Stimulated activated CD4-positive, alpha-beta T cell treated with anti-CD3 and anti-CD28 coated beads, Interleukin-15, amount 100 ng/mL, for 48 hours (primary cell): ENCODE measurements at regions not wholly inside any gene's neighbourhood (a gene's known extent, or its start where the extent isn't known, plus 50 kb on each side); places are given as distances from the start of the nearest gene placed in this dataset.

Experiments used
- DNase-seq, 2 donors: peaks; one replicate each; pipeline ENCODE4 v3.0.0-alpha.2; 2020; ENCODE audit warnings: low read depth in 2 of 2

DNA sequence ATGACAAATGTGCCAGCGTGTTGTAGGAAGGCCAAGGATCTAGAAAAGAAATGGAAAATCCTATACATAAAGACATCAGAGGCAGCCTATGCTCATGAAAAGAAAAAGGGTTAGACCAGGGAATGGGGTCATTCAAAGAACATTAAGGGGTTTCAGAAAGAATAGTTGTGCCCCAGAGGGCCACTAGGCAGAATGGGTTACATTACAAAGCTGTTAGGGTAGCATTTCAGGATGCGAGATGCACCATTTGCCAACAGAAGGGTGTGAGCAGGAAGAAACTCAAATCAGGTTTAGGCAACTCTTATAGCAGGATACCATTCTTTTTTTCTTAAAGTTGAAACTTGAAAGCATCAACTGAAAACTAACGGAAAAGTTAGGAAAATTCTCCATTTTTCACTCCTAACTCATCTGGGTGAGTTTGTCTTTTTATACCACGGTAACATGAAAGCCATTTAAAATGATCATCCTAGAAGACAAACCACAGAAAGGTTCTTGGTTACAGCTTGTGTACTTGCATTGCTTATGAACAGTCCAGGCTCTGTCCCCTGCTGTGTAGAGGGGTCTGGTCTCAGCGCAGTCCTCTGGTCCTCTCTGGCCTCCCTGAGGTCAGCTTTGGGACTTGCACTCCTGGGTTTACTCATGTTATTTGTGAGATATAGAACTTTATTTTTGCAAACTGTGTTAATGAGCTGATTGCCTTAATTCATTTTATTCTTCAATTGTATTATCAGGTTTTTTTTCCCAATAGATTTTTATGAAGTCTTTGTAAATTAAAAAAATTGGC lies 209.1 kb downstream of the DACT1 start:
- no peak for DNase-seq

DNA sequence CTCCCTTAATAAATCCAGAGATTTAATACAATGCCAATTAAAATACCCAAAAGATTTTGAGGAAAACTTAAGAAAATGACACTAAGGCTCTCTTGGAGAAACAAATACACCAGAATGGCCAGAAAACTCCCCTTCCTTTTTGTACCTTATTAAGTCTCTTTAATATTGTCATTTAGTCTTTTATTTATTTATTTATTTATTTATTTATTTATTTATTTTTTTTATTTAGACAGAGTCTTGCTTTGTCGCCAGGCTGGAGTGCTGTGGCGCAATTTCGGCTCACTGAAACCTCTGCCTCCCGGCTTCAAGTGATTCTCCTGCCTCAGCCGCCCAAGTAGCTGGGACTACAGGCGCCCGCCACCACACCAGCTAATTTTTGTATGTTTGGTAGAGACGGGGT lies 210.6 kb downstream of the DACT1 start:
- no peak for DNase-seq

DNA sequence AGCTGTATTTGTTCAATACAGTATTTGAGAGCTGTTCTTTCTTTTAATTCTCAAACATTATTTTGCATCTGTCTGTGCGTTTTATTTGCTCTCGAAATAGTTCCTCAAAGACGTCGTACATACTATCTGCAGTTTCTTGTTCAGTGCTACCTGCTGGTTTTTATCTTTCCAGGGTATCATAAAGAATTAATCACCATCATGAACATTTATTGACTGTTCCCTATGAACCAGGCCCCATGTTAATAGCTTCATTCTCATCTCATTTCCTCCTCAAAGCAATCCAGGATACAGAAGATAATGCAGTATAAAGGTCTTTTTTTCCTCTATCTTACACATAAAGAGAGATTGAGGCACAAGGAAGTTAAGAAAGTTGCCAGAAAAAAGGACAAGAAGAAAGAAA lies 211.8 kb downstream of the DACT1 start:
- DNase-seq = no peak

DNA sequence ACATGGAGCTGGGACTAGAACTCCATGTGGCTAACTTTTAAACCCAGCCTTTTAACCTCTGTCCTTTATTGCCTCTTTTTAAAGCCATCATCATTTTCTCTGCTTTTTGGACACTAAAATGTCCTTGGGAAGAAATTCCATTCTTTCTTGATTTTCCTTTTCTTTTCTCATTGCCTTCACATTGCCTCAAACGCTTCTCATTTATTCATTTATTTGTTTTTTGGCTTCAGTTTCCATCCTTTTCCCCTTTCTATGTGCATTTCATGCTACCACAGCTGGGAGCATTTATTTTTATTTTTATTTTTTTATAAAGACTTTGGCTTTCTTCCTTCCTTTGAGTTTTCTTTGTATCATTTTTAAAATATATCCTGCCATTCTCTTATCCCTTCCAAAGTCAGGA lies 212.2 kb downstream of the DACT1 start:
- DNase-seq = no peak

DNA sequence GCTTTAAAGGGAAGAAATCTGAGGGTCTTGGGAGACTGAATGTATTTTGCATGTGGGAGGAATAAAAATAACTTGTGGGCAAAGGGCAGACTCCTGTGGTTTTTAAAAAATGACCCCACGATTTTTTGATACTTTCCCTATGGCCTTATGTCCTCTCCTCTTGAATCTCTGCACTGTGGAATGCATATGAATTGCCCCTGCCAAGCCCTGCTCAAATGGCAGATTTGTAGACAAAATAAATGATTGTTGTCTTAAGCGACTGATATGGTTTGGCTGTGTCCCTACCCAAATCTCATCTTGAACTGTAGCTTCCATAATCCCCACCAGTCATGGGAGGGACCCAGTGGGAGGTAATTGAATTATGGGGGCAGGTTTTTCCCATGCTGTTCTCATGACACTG lies 223.8 kb downstream of the DACT1 start:
- no peak for DNase-seq

DNA sequence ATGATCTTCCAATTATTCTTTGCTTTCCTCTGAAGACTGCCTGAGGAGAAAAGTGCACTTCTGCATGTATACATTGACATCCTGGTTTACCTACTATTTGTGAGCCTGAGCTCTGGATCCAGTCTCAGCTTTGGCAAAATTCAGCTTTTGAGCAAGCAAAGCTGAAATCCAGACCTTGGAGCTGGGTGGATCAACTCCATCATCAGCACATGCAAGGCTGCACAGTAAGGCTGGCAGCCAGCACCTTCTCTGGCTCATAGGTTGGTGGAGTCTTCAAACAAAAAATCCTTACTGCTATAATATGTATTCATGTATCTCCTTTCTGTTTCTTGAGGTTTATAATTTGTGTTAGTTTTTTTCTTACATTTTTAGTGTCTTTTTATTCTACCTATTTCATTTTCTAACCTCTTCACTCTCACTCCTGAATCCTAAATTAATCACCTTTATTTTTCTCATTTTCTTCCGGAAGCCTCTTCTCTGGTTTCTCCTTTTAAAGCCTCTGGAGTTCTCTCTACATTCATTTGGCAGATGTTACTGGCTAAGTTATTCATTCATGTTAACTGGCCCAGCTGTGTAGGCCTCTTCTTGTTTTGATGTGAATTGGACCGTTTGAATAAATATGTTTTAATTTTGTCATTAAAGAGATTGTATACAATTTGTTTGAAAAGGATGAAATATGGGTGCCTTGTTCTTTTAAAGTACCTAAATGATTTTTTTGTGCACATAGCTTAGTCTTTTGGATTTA lies 224.8 kb downstream of the DACT1 start:
- no peak for DNase-seq

DNA sequence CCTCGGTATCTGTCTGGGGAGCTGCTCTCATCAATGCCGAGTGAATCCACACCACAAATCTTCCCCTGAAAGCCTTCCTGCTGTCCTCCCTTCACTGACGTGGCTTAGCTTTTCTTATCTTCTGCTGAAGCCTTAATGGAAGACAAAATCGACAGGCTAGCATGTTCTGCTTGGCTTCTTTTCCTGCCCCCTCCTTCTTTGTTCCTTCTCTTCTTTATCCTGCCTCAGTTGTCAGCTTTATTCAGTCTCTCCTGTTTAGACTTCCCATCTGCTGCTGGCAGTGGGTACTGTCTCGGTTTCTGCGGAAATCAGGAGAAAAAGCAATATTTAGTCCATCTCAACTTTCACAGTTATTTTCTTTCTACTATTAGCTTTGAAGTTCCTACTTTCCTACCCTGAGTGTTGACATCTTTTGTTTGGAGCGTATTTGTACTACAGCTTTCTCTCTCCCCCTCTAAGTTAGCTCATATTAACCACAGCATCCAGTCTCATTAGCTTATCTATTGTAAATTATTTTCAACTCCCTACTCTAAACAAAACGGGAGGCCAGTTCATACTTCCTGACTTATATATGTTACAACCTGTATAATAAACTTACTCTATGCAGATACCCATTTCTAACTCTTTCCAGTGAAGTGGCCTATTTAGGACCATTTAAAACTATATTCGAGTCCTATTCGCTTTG lies 226.0 kb downstream of the DACT1 start:
- DNase-seq = no peak

DNA sequence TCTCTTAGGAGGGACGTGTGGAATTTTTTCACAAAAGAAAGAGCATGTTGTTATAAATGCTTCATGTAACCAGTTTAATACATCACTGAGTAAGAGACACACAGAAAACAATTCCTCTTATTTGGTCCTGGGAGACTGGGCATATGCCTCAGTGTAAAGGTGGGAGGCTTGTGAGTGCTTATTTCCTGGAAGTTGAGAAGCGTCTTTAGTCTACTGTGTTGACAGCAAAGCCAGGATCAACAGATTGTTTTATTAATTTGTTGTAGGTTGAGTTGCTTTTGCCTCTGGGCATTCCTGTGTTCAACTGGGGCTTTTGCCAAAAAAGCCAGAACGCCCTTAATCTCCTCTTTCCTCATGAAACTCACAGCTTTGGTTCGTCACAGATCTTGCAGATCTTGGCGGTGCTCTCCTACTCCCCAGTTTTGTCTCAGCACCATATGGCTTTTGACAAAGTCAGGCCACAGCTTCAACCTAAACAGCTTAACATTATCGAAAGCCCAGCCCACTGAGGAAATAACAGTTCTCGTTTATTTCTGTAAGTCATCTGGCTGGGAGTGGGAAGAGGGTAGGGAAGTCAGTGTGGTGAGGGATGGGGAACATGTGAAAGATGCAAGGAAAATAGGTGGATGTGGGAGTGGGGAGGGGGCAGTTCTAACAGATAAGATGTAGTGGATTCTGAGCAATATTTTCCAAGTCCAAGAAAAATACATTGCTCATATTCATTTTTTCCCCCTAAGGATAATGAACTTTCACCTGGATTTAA lies 227.2 kb downstream of the DACT1 start:
- no peak for DNase-seq

DNA sequence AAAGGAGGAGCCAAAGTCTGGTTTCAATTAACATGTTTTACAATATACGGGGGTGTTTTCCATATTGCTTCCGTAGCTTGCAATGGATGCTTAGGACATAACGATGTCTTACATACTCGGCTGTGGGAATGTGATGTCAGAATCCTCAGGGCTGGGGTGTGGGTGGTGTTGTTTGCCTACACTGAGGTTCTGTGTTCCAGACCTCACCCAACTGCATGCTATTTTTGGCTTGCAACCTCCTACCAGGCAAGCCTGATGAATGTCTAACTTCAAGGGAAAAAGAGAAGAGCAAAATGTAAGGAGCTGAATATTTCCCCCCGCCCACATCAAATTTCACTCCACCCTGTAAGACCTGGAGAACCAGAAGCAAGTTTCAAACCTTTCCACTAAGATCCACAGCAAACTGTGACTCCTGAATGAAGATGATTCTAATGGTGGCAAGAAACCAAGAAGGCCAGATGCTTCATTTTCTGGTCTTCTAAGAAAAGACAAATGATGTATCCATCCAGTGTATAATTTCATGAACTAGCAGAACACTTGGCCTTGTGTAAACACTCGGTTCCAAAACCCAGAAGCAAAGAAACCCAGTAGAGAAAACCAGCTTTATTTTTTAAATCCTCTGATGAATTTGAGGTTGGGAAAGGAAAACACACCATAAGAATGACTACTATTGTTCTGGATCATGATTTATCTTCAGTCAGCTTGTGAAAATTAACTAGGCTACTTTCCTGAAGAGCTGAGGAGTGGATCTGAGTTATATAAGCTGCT lies 227.9 kb downstream of the DACT1 start:
- no peak for DNase-seq

DNA sequence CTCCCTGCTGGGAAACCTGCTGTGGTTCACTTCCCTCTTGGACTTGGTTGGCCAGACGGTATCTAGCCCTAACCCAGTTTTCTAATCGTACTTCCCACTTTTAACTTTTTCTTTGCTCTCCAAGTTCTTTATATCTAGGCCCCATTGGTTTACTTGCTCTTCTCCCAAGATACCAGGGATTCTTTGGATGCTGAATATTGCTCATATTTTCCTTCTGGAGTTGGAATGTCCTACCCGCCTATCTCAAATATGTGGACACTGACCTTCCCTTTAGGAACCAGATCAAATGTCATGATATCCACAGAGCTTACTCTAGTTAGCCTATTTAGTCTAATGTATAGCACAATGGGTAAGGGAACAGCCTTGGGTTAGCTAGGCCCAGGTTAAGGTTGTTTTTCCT lies 228.6 kb downstream of the DACT1 start:
- no peak for DNase-seq

DNA sequence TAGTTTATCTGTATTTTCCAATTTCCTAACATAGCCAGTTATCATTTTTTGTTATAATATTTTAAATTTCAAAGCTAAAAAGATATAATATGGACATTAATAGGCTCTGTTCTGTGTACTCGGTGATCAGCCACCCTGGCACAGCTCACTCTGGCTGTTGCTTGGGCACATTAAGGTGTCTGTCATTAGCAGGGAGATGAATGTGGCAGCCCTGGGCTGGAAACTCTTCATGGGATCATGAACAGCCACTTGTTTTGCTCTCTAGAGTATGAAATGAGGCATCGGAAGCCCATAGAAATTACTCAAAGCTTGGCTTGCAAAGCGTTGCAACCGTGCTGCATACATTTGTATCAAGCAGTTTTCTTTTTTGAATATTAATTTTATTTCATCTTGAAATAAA lies 233.2 kb downstream of the DACT1 start:
- DNase-seq = no peak

DNA sequence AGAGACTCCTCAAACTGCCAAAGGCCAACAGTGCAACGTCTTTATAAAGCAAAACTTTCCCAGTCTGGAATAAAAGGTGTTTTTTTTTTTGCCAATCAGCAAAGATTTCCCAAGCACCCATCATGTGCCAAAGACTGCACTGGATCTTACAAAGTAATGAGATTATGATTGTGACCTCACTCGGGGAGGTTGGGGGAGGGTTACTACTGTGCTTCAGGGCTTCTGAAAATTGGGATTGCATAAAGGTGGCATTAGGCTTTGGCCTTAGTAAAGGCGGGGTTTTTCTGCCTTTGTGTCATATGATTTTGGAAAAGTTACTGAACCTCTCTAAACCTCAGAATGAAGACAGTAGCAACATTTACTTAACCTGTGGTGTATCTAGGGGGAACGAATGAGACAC lies 233.8 kb downstream of the DACT1 start:
- DNase-seq = no peak

DNA sequence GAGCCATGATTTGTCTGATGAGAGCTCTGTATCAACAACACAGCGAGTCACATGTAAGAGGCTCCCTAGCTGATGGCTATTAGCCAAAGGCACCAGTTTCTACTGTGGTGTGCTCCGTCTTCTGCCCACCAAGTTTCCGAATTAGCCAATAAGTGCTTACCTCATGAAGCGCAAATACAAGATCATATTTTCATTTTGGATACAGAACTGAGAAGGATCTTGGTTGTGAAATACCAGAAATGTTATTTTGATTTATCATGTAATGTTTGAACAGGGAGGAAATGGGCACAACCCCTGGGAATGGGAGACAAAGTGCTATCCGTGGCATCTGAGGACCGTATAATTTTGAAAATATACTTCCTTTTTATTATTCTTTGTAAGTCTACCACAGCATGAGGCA lies 234.3 kb downstream of the DACT1 start:
- DNase-seq = no peak

DNA sequence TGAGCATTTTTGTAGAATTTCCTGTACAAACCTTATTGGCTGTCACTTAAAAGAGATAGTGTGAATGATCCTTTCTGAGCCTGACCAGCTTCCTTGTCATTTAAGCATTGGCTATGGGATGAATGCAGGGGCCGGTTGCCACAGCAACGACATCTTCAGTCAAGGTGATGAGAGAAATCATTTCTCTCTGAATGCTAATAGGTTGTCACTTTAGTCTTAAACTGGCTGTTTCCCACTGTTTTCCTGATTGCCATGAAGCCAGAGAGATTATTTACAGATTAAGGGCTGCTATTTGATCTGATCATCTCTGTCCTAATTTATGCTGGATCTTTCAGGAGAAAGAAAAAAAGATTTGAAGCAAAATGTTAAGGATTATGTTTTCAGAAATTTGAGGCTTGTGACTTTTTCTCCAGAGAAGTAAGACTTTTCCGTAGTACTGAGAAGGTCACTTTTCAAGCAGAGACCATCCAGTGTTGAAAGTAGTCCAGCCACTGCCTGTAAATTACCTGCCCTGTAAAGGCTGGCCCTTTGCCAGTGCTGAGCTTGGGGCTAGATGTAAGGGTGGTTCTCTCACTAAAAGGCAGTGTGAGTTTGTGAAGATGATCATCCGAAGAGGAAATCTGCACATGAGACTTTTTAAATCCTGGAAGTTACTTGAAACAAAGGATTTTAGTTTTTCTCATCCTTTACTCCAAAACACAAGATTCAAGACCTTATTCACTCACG lies 235.6 kb downstream of the DACT1 start:
- DNase-seq = no peak

DNA sequence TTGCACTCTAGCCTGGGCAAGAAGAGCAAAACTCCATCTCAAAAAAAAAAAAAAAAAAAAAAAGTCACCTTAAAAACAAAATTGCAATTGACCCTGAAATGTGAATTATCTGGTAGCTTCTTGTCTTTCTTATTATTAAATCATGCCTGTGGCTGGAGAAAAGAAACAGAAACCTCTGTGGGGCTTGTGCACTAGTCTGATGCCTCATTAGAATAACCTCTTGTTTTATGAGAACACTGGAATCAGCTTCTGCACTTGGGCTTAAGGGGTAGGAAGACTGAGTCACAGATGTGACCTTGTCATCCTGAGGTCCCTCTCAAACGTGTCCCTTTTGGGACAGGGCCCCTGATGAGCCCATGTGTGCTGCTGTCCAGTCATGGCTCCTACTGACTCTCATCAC lies 237.9 kb downstream of the DACT1 start:
- no peak for DNase-seq

DNA sequence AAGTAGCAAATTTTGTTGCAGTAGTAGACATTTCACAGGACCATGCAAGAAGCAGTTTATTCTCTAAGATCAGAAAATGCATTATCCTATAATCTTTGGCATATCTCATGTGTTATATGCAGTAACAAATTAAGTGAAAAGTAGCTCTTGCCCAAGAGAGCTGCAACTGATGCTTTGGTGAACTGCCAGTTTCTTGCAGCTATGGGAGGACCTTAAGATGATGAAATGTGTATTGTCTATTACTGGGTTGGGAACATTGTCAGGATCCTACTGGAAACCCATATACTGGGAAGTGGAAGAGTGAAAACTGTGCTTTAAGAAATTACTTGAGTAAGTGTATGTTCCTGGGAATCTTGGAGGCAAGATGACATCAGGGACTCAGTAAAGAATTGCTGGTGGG lies 238.8 kb downstream of the DACT1 start:
- no peak for DNase-seq

DNA sequence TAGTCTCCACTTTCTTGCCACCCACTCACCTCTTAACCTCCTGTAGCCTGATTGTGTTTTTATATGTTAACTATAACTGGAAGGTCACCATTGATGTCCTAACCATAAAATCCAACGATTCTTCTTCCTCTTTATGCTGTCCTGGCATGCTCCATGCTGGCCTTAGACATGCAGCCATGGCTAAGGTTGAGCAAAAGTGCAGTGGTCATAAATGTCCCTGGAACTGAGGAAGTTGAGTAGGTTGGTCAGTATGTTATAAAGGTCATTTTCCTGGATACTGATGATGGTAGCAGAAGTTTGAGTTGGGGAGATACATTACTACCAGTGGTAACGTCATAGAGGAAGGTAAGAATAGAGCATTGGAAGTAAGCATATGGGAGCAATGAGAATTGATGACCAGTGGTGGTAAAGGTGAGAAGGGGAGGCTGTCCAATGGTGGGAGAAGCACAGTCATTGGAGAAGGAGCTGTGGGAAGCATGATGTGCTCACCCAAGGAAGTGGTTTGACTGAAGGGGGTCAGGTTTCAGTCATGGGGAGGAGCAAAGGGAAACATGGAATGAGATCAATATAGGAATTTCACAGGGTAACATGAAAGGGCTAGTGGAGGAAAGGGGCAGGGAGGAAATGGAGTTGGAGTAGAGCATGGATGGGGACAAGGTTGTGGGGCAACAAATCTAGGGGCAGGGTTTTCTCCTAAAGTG lies 240.8 kb downstream of the DACT1 start:
- no peak for DNase-seq

DNA sequence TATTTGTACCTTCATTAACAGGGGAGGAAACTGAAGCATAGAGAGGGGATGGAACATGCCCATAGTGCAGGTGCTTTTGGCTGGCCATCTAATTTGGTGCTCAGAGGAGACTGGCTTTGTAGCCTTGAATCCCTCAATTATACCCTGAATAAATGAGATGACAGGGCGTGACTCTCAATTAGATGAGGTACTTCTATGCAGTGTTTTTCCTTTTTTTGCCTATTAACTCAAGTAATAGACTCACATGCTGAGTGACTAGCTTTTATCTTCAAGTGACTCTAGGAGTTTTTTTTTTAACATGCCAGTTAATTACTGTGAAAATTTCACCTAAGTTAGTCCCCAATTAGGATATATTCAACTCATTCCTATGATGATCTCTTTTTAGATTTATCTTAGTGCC lies 243.7 kb downstream of the DACT1 start:
- no peak for DNase-seq

DNA sequence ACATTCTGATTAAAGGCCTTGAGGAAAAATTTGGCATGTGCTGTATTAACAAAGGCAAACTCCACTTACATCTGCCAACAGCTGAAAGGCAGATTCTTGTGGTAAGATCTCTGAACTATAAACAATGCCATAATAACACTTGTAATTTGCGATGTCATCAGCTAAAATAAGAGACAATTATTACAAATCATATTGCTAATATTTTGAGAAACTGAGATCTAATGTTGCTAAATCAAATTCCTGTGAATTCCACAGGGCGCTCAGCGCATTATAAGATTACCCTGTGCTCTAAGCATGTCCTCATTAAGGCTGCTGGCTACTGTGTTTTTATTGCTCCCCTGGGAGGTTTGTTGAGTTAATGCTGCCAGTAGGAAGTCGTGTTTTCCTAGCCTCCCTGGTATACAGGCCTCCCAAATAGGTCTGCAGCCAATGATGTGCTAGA lies 244.8 kb downstream of the DACT1 start:
- DNase-seq = no peak

DNA sequence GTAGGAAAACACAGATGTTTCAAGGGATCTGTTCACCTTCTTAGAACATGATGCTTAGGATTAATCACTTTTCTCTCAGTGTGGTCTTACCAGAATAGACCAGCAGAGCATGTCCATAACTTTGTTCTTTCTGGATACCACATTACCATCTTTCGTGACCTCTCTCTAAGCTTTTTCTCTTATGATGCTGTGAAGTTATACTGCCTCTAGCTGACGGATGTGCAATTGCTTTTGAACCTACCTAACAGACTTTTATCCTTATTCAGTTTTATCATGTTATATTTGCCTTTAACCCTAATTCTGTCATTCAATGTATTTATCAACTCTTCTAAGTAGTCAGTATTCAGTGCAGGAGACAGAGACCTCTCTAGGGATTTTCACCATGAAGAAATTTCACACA lies 246.7 kb downstream of the DACT1 start:
- DNase-seq = no peak
